K562 (cell line): ENCODE measurements at regions not wholly inside any gene's neighbourhood (a gene's known extent, or its start where the extent isn't known, plus 50 kb on each side); places are given as distances from the start of the nearest gene placed in this dataset.

Source experiments
- ATAC-seq: fragments of 200-7000 bp; cut with Tn5 transposase; 3 replicates; pipeline ENCODE4 v1.9.1; 2020; ENCODE audit warnings: moderate library complexity
- BruUV-seq: library from RNA; stranded (reverse); fragments of 400-500 nt; replicated peaks from 2 replicates; lab custom pipeline; 2021; lab: Mats Ljungman, UMichigan
- CTCF ChIA-PET: fragments of 300-600 bp; formaldehyde crosslinking; extraction: SDS; loops from one replicate; lab custom pipeline; 2021; ENCODE audit warnings: low intra/inter-chr PET ratio; lab: Yijun Ruan, JAX
- POLR2A ChIA-PET: fragments of 300-600, 350-650 bp; sonication (Branson Sonifier 250); formaldehyde crosslinking; extraction: SDS; loops from one replicate; lab custom pipeline; 2021; ENCODE audit warnings: antibody characterized with exemption, inconsistent platforms; lab: Yijun Ruan, JAX
- DNase-seq, 4 experiments: peaks; one replicate each; pipeline versions ENCODE4 v3.0.0 to v3.0.0-alpha.2; 2011 to 2018; ENCODE audit warnings: low spot score in 3 of 4, mixed read lengths in 3 of 4; ENCODE audit errors: extremely low read depth in 1 of 4
- FAIRE-seq: peaks from 2 replicates; lab custom pipeline; 2011; peaks lifted over from hg19 to GRCh38; lab: Jason Lieb, UNC
- H2AFZ ChIP-seq: 2 replicates; pipeline ENCODE4 v1.6.0; 2011; ENCODE audit warnings: low read depth, low read length, control low read depth, inconsistent platforms
- H3K27ac ChIP-seq: fragments of 200-600 bp; 3 replicates; pipeline ENCODE4 v1.8.0; 2011; ENCODE audit warnings: low read depth, mild to moderate bottlenecking, control low read depth, inconsistent platforms, low read length, moderate library complexity, mixed read lengths; ENCODE audit errors: extremely low read depth
- H3K27me3 ChIP-seq, 2 experiments: fragments of 300-600 bp in 1 of 2; 2 replicates in 1 of 2; 3 replicates in 1 of 2; pipeline versions ENCODE4 v1.6.0 to v1.8.0; 2011; ENCODE audit warnings: inconsistent platforms in 2 of 2, low read length in 2 of 2, mild to moderate bottlenecking in 1 of 2, mixed read lengths in 1 of 2, moderate library complexity in 1 of 2; ENCODE audit not compliant: control insufficient read depth in 2 of 2, insufficient read depth in 2 of 2
- H3K36me3 ChIP-seq: fragments of 300-600 bp; 3 replicates; pipeline ENCODE4 v1.8.0; 2011; ENCODE audit warnings: mild to moderate bottlenecking, low read length, inconsistent platforms; ENCODE audit not compliant: control insufficient read depth, insufficient read depth
- H3K4me1 ChIP-seq, 2 experiments: fragments of 200-600 bp in 1 of 2; replicated peaks in 1 of 2; 2 replicates in 1 of 2; 3 replicates in 1 of 2; pipeline versions ENCODE4 v1.5.1 to v1.8.0; 2011; ENCODE audit warnings: inconsistent platforms in 2 of 2, low read length in 2 of 2, mild to moderate bottlenecking in 1 of 2, mixed read lengths in 1 of 2, moderate library complexity in 1 of 2; ENCODE audit not compliant: control insufficient read depth in 2 of 2, insufficient read depth in 2 of 2
- H3K4me2 ChIP-seq: 2 replicates; pipeline ENCODE4 v1.6.1; 2011; ENCODE audit warnings: low read length, control low read depth, inconsistent platforms, mixed read lengths; ENCODE audit not compliant: insufficient read depth
- H3K4me3 ChIP-seq: fragments of 200-600 bp; sonication (generic), shearing (Covaris generic); 2 replicates; pipeline ENCODE4 v1.5.1; 2016; ENCODE audit warnings: control low read depth, inconsistent platforms
- H3K79me2 ChIP-seq: fragments of 200-600 bp; 3 replicates; pipeline ENCODE4 v1.8.0; 2011; ENCODE audit warnings: low read length, inconsistent platforms; ENCODE audit not compliant: control insufficient read depth, insufficient read depth
- H3K9ac ChIP-seq, 2 experiments: 2 replicates each; pipeline versions ENCODE4 v1.6.0 to v1.6.1; 2011; ENCODE audit warnings: low read depth in 2 of 2, low read length in 2 of 2, control low read depth in 1 of 2, inconsistent platforms in 1 of 2, mild to moderate bottlenecking in 1 of 2, mixed read lengths in 1 of 2; ENCODE audit not compliant: insufficient read depth in 1 of 2
- H3K9me1 ChIP-seq: one replicate; pipeline ENCODE4 v1.6.0; 2011; ENCODE audit warnings: inconsistent platforms, mild to moderate bottlenecking, low read length, moderate library complexity; ENCODE audit not compliant: control insufficient read depth, insufficient read depth
- H3K9me3 ChIP-seq: replicated peaks from 2 replicates; pipeline ENCODE4 v1.5.1; 2011; ENCODE audit warnings: low read depth, low read length, inconsistent platforms; ENCODE audit not compliant: control insufficient read depth, insufficient read depth
- H4K20me1 ChIP-seq: replicated peaks from 2 replicates; pipeline ENCODE4 v1.6.1; 2011; ENCODE audit warnings: low read length, inconsistent platforms, mixed read lengths; ENCODE audit not compliant: control insufficient read depth, insufficient read depth
- ARHGAP35 ChIP-seq: fragments of 450-650 bp; IDR thresholded peaks from 2 replicates; pipeline ENCODE4 v1.6.1; 2018; ENCODE audit not compliant: partially characterized antibody
- FOXA1 ChIP-seq: fragments of 450-650 bp; IDR thresholded peaks from 2 replicates; pipeline ENCODE4 v1.6.1; 2016; ENCODE audit warnings: mild to moderate bottlenecking, borderline replicate concordance
- HMG20A ChIP-seq: fragments of 450-650 bp; formaldehyde crosslinking; conservative IDR thresholded peaks from 2 replicates; pipeline ENCODE4 v1.4.0; 2020; ENCODE audit warnings: mild to moderate bottlenecking, mixed read lengths
- NCOA2 ChIP-seq, 2 experiments: fragments of 450-650 bp; IDR thresholded peaks; 2 replicates each; pipeline ENCODE4 v1.6.1; 2018; ENCODE audit warnings: mild to moderate bottlenecking in 2 of 2, moderate library complexity in 1 of 2; ENCODE audit not compliant: partially characterized antibody in 2 of 2
- PTRF ChIP-seq: fragments of 450-650 bp; IDR thresholded peaks from 2 replicates; pipeline ENCODE4 v1.6.1; 2016; ENCODE audit warnings: mild to moderate bottlenecking, missing genetic modification characterization, missing compliant biosample characterization
- SRSF1 ChIP-seq: fragments of 200-400 bp; formaldehyde crosslinking; IDR thresholded peaks from 2 replicates; pipeline ENCODE4 v1.6.1; 2017; ENCODE audit warnings: mild to moderate bottlenecking, low read depth, low read length, moderate library complexity
- ZNF696 ChIP-seq: fragments of 250-450 bp; sonication (Bioruptor Pico); conservative IDR thresholded peaks from 2 replicates; pipeline ENCODE4 v1.4.0; 2020; ENCODE audit warnings: mild to moderate bottlenecking, moderate library complexity
- WGBS: fragments of 100-300 bp; shearing (Covaris generic); methylation state at CpG from one replicate; pipeline ENCODE4 v1.1.6; 2016; ENCODE audit warnings: low coverage, mixed read lengths; ENCODE audit not compliant: insufficient coverage; ENCODE audit errors: missing lambda C conversion rate; 5-methylcytosine and 5-hydroxymethylcytosine counted together
- in situ Hi-C: fragments of 300-500 bp; cut with MboI; formaldehyde crosslinking; loops from 4 replicates; pipeline ENCODE4 v1.15.0; 2018; ENCODE audit warnings: inconsistent platforms, mixed read lengths
- intact Hi-C: fragments of 100-400 bp; cut with micrococcal nuclease; formaldehyde crosslinking; loops from 2 replicates; pipeline ENCODE4 v1.14.2; 2022
- TF ChIP-seq, protein P1 (sequence below): fragments of 250-450 bp; sonication (Bioruptor Pico); IDR thresholded peaks from 2 replicates; pipeline ENCODE4 v1.5.0; 2020; ENCODE audit warnings: mild to moderate bottlenecking
- TF ChIP-seq, protein P2 (sequence below): sonication (generic); formaldehyde crosslinking; IDR thresholded peaks from 2 replicates; pipeline ENCODE4 v1.9.0; 2022; ENCODE audit warnings: mild to moderate bottlenecking, missing genetic modification reagents
- TF ChIP-seq, protein P3 (sequence below): fragments of 250-450 bp; sonication (Bioruptor Pico); IDR thresholded peaks from 2 replicates; pipeline ENCODE4 v1.8.0; 2021; ENCODE audit warnings: moderate library complexity, mild to moderate bottlenecking, inconsistent platforms
- TF ChIP-seq, protein P4 (sequence below): fragments of 450-650 bp; formaldehyde crosslinking; IDR thresholded peaks from 2 replicates; pipeline ENCODE4 v1.4.0; 2022; ENCODE audit warnings: missing genetic modification characterization

DNA sequence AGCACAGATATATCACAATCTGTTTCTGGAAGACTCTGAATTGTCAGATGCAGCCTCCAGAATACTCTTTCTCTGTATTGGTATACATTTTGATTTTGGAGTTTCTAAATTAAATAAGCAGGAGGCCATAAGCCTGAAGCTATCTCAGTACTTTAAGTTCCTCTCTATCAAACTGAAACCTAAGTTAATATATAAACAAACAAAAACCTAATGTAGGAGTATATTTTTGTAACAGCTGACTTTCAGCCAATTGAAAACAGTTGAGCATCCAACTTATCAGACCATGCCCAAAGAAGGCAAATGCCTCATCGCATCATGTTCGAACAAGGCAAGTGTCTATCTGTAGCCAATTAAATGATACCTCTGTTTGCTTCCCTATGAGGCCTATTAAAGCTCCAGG lies 1054.4 kb downstream of the AMY1C start:
- no peak overlapping the region for H3K27ac ChIP-seq
- ChIA-PET POLR2A (no interaction called here), CTCF (no interaction called here)
- DNase-seq (no peak), ATAC-seq (no peak), FAIRE-seq (no peak)
- in situ Hi-C loops: no loop called here
- H3K9me1 ChIP-seq: no peaks in the 10 kb centered on the region
- H2AFZ ChIP-seq: no peak overlapping the region
- H3K36me3 ChIP-seq: no peaks in the 10 kb centered on the region
- WGBS: 0% methylated on average over 2 of the region's 2 CpGs
- H3K4me3 ChIP-seq: no peak overlapping the region
- intact Hi-C loops: no loop called here
- TF ChIP-seq, protein P1, sequence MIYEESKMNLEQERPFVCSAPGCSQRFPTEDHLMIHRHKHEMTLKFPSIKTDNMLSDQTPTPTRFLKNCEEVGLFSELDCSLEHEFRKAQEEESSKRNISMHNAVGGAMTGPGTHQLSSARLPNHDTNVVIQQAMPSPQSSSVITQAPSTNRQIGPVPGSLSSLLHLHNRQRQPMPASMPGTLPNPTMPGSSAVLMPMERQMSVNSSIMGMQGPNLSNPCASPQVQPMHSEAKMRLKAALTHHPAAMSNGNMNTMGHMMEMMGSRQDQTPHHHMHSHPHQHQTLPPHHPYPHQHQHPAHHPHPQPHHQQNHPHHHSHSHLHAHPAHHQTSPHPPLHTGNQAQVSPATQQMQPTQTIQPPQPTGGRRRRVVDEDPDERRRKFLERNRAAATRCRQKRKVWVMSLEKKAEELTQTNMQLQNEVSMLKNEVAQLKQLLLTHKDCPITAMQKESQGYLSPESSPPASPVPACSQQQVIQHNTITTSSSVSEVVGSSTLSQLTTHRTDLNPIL (CRISPR knock-in tag): no peak
- TF ChIP-seq PTRF (tag) (no peak), ARHGAP35 (no peak), FOXA1 (no peak)
- TF ChIP-seq, protein P2, sequence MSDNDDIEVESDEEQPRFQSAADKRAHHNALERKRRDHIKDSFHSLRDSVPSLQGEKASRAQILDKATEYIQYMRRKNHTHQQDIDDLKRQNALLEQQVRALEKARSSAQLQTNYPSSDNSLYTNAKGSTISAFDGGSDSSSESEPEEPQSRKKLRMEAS (CRISPR knock-in tag): no peak
- no peaks in the 10 kb centered on the region for H3K27me3 ChIP-seq
- H3K9ac ChIP-seq: no peak overlapping the region
- no peaks in the 10 kb centered on the region for H3K79me2 ChIP-seq
- H3K4me2 ChIP-seq: no peak overlapping the region
- no peaks in the 10 kb centered on the region for H3K4me1 ChIP-seq
- H3K9me3 ChIP-seq: no peaks in the 10 kb centered on the region
- H4K20me1 ChIP-seq: no peaks in the 10 kb centered on the region
- BruUV-seq: no TSS peak

DNA sequence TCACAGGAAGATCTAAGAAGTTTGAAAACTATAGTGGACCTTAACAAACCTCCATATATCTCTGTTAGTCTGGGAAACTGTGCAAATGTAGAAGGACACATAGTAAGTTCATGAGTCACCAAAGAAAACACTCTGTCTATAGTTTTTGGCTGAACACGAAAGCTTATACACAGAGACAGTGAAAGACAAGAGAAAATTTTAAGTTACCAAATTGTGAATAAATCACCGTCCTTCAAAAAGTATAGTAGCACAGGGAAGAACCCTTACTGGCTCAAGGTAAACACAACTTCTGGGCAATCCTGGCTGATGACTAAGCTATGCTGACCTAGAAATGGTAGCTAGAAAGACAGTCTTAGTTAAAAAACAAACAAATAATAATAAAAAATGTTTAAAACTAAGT lies 1057.9 kb downstream of the AMY1C start:
- Histone ChIP-seq H3K9ac (no peak overlapping the region), H3K9me1 (no peaks in the 10 kb centered on the region), H3K27ac (no peak overlapping the region), H3K9me3 (no peaks in the 10 kb centered on the region), H2AFZ (no peak overlapping the region), H3K4me1 (no peaks in the 10 kb centered on the region), H3K4me3 (no peak overlapping the region), H3K36me3 (no peaks in the 10 kb centered on the region), H3K4me2 (no peak overlapping the region), H4K20me1 (no peaks in the 10 kb centered on the region), H3K27me3 (no peaks in the 10 kb centered on the region), H3K79me2 (no peaks in the 10 kb centered on the region)
- no TSS peak for BruUV-seq
- intact Hi-C loops: no loop called here
- CTCF ChIA-PET: no interaction called here
- in situ Hi-C loops: no loop called here
- WGBS: 0% methylated on average over 2 of the region's 2 CpGs
- no peak for FAIRE-seq
- ATAC-seq: no peak
- POLR2A ChIA-PET: no interaction called here
- DNase-seq: no peak
- TF ChIP-seq, protein P3, sequence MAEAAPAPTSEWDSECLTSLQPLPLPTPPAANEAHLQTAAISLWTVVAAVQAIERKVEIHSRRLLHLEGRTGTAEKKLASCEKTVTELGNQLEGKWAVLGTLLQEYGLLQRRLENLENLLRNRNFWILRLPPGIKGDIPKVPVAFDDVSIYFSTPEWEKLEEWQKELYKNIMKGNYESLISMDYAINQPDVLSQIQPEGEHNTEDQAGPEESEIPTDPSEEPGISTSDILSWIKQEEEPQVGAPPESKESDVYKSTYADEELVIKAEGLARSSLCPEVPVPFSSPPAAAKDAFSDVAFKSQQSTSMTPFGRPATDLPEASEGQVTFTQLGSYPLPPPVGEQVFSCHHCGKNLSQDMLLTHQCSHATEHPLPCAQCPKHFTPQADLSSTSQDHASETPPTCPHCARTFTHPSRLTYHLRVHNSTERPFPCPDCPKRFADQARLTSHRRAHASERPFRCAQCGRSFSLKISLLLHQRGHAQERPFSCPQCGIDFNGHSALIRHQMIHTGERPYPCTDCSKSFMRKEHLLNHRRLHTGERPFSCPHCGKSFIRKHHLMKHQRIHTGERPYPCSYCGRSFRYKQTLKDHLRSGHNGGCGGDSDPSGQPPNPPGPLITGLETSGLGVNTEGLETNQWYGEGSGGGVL (CRISPR knock-in tag): no peak
- TF ChIP-seq NCOA2 (IDR thresholded peaks at IDR 0.05; ENCODE audit: partially characterized antibody in 2 of 2): no peak
- TF ChIP-seq SRSF1: no peak
- TF ChIP-seq, protein P4, sequence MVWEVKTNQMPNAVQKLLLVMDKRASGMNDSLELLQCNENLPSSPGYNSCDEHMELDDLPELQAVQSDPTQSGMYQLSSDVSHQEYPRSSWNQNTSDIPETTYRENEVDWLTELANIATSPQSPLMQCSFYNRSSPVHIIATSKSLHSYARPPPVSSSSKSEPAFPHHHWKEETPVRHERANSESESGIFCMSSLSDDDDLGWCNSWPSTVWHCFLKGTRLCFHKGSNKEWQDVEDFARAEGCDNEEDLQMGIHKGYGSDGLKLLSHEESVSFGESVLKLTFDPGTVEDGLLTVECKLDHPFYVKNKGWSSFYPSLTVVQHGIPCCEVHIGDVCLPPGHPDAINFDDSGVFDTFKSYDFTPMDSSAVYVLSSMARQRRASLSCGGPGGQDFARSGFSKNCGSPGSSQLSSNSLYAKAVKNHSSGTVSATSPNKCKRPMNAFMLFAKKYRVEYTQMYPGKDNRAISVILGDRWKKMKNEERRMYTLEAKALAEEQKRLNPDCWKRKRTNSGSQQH: no peak
- no peak for TF ChIP-seq ZNF696 (CRISPR knock-in tag)
- TF ChIP-seq HMG20A (CRISPR knock-in tag): no peak
